GM10266 (cell line): ENCODE measurements at regions not wholly inside any gene's neighbourhood (a gene's known extent, or its start where the extent isn't known, plus 50 kb on each side); places are given as distances from the start of the nearest gene placed in this dataset.

Experiments
- DNase-seq: peaks from one replicate; pipeline ENCODE4 v3.0.0; 2012; ENCODE audit errors: extremely low spot score
- CTCF ChIP-seq: IDR thresholded peaks from 2 replicates; pipeline ENCODE4 v1.5.1; 2012; ENCODE audit warnings: mild to moderate bottlenecking, low read depth; ENCODE audit not compliant: control insufficient read depth, insufficient read depth; ENCODE audit errors: missing control alignments

- TF ChIP-seq CTCF, result no peak
- DNase-seq, result no peak
Observed at GRCh38 chr6:140579918-140580317, 1205.5 kb upstream of the CITED2 start.

- no peak for TF ChIP-seq CTCF
- no peak for DNase-seq
Observed at GRCh38 chr6:140576004-140576555, 1201.6 kb upstream of the CITED2 start.

- no peak for DNase-seq
- no peak for TF ChIP-seq CTCF
Observed at GRCh38 chr6:140572867-140573266, 1198.4 kb upstream of the CITED2 start.

- no peak for TF ChIP-seq CTCF
- DNase-seq, result no peak
Observed at GRCh38 chr6:140572129-140572528, 1197.7 kb upstream of the CITED2 start.

- no peak for DNase-seq
- TF ChIP-seq CTCF, result no peak
Observed at GRCh38 chr6:140571145-140571544, 1196.7 kb upstream of the CITED2 start.

- no peak for DNase-seq
- no peak for TF ChIP-seq CTCF
Observed at GRCh38 chr6:140567466-140567865, 1193.0 kb upstream of the CITED2 start.

GRCh38 chr6:140566781-140567277 lies 1192.4 kb upstream of the CITED2 start:
- DNase-seq, result no peak
- TF ChIP-seq CTCF, result no peak
